ENCODE measurements at regions not wholly inside any gene's neighbourhood (a gene's known extent, or its start where the extent isn't known, plus 50 kb on each side); places are given as distances from the start of the nearest gene placed in this dataset.

GRCh38 chrX:23540532-23540931, 126.8 kb upstream of the PRDX4 start:
- peak; percentile 1 for DNase-seq

GRCh38 chrX:23548164-23548563, 119.1 kb upstream of the PRDX4 start:
- DNase-seq: no peak

GRCh38 chrX:23552303-23552702, 115.0 kb upstream of the PRDX4 start:
- DNase-seq: no peak

GRCh38 chrX:23554304-23554703, 113.0 kb upstream of the PRDX4 start:
- DNase-seq: no peak

- no peak for DNase-seq
Measured at GRCh38 chrX:23557070-23557469, 110.2 kb upstream of the PRDX4 start.

GRCh38 chrX:23559975-23560374, 107.3 kb upstream of the PRDX4 start:
- no peak for DNase-seq

GRCh38 chrX:23570674-23571343, 96.5 kb upstream of the PRDX4 start:
- no peak for DNase-seq

- DNase-seq: no peak
Measured at GRCh38 chrX:23575281-23575680, 92.0 kb upstream of the PRDX4 start.

- no peak for DNase-seq
Measured at GRCh38 chrX:23578079-23578478, 89.2 kb upstream of the PRDX4 start.

- no peak for DNase-seq
Measured at GRCh38 chrX:23589496-23589895, 77.8 kb upstream of the PRDX4 start.

GRCh38 chrX:23592741-23593140, 74.6 kb upstream of the PRDX4 start:
- DNase-seq: no peak

GRCh38 chrX:23598575-23598974, 68.7 kb upstream of the PRDX4 start:
- DNase-seq: no peak

- DNase-seq: no peak
Measured at GRCh38 chrX:23603501-23603900, 63.8 kb upstream of the PRDX4 start.

GRCh38 chrX:23610495-23610894, 56.8 kb upstream of the PRDX4 start:
- no peak for DNase-seq

- DNase-seq: no peak
Measured at GRCh38 chrX:23612846-23613245, 54.4 kb upstream of the PRDX4 start.

- DNase-seq: no peak
Measured at GRCh38 chrX:23616361-23616760, 50.9 kb upstream of the PRDX4 start.
